NCI-H446 (cell line): ENCODE measurements at regions not wholly inside any gene's neighbourhood (a gene's known extent, or its start where the extent isn't known, plus 50 kb on each side); places are given as distances from the start of the nearest gene placed in this dataset.
A peak's percentile ranks its signal among the peaks of the same experiment; 100 is the strongest.
"Not testable (repeated sequence)": the region's sequence is repeated elsewhere in the genome, so short reads cannot be mapped to it uniquely, and the experiment has no call there.

Experiments used
- DNase-seq, 2 experiments: peaks; one replicate each; lab custom pipeline; 2025; lab: John Stamatoyannopoulos, UW

GRCh38 chr12:90828621-90829020 is 126.4 kb downstream of the CCER1 start:
- no peak for DNase-seq

- no peak for DNase-seq
These were observed 127.4 kb downstream of the CCER1 start for GRCh38 chr12:90827567-90827966.

- DNase-seq, result no peak
These were observed 128.9 kb downstream of the CCER1 start for GRCh38 chr12:90826036-90826435.

- no peak for DNase-seq
These were observed 131.1 kb downstream of the CCER1 start for GRCh38 chr12:90823859-90824258.

GRCh38 chr12:90819709-90820108 is 135.3 kb downstream of the CCER1 start:
- no peak for DNase-seq

- no peak for DNase-seq
These were observed 138.5 kb downstream of the CCER1 start for GRCh38 chr12:90816353-90817089.

GRCh38 chr12:90809940-90810339 is 145.0 kb downstream of the CCER1 start:
- DNase-seq, result no peak

- DNase-seq, result no peak
These were observed 146.4 kb downstream of the CCER1 start for GRCh38 chr12:90808568-90808967.

- no peak for DNase-seq
These were observed 152.2 kb downstream of the CCER1 start for GRCh38 chr12:90802727-90803126.

- no peak for DNase-seq
These were observed 153.2 kb downstream of the CCER1 start for GRCh38 chr12:90801776-90802175.

- no peak for DNase-seq
These were observed 160.8 kb downstream of the CCER1 start for GRCh38 chr12:90794212-90794611.

GRCh38 chr12:90792718-90793117 is 162.3 kb downstream of the CCER1 start:
- not testable (repeated sequence) for DNase-seq

GRCh38 chr12:90791445-90791844 is 163.5 kb downstream of the CCER1 start:
- no peak for DNase-seq

GRCh38 chr12:90790747-90791146 is 164.2 kb downstream of the CCER1 start:
- DNase-seq, result no peak

GRCh38 chr12:90773491-90773890 is 181.5 kb downstream of the CCER1 start:
- no peak for DNase-seq

GRCh38 chr12:90770861-90771260 is 184.1 kb downstream of the CCER1 start:
- no peak for DNase-seq

GRCh38 chr12:90757957-90758356 is 197.0 kb downstream of the CCER1 start:
- DNase-seq, result no peak

- no peak for DNase-seq
These were observed 209.8 kb downstream of the CCER1 start for GRCh38 chr12:90745211-90745610.

GRCh38 chr12:90741611-90742010 is 213.4 kb downstream of the CCER1 start:
- DNase-seq, result peak; percentile 42 to 62

GRCh38 chr12:90729736-90730135 is 225.2 kb downstream of the CCER1 start:
- DNase-seq, result no peak

- no peak for DNase-seq
These were observed 242.3 kb downstream of the CCER1 start for GRCh38 chr12:90712671-90713070.

GRCh38 chr12:90710711-90711110 is 244.3 kb downstream of the CCER1 start:
- no peak for DNase-seq

- DNase-seq, result no peak
These were observed 248.9 kb downstream of the CCER1 start for GRCh38 chr12:90706036-90706435.

- DNase-seq, result no peak
These were observed 259.6 kb downstream of the CCER1 start for GRCh38 chr12:90695415-90695814.
